Stomach (tissue), 8 donors: ENCODE measurements at regions not wholly inside any gene's neighbourhood (a gene's known extent, or its start where the extent isn't known, plus 50 kb on each side); places are given as distances from the start of the nearest gene placed in this dataset.

Experiments used
- DNase-seq, 2 donors: peaks; one replicate each; pipeline versions ENCODE4 v3.0.0 to v3.0.0-alpha.2; 2013 to 2019
- H3K27ac ChIP-seq, 5 donors: fragments of 200-600 bp in 4 of 5; sonication (generic) in 4 of 5; one replicate each; pipeline ENCODE4 v1.5.1; 2013 to 2019; ENCODE audit warnings: mild to moderate bottlenecking in 1 of 5, moderate library complexity in 1 of 5
- H3K27me3 ChIP-seq, 3 donors: fragments of 200-600 bp; sonication (generic); one replicate each; pipeline ENCODE4 v1.5.1; 2017 to 2019; ENCODE audit warnings: mixed run types in 1 of 3
- H3K36me3 ChIP-seq, 4 donors: fragments of 200-600 bp; sonication (generic); 1 replicate in 3 of 4; 2 replicates in 1 of 4; pipeline ENCODE4 v1.5.1; 2016 to 2019
- H3K4me1 ChIP-seq, 4 donors: fragments of 200-600 bp; sonication (generic); one replicate each; pipeline ENCODE4 v1.5.1; 2016 to 2019
- H3K4me3 ChIP-seq, 4 donors: fragments of 200-600 bp; sonication (generic) in 3 of 4; one replicate each; pipeline ENCODE4 v1.5.1; 2016 to 2019; ENCODE audit warnings: mild to moderate bottlenecking in 1 of 4
- H3K9me3 ChIP-seq, 4 donors: fragments of 200-600 bp; sonication (generic); one replicate each; pipeline ENCODE4 v1.5.1; 2016 to 2019
- CTCF ChIP-seq, 7 experiments: fragments of 450-650 bp in 4 of 7; fragments of 200-600 bp in 3 of 7; sonication (generic) in 3 of 7; IDR thresholded peaks; one replicate each; pipeline ENCODE4 v1.5.1; 2016 to 2019; ENCODE audit warnings: antibody characterized with exemption in 7 of 7, control low read depth in 2 of 7, mild to moderate bottlenecking in 1 of 7
- EP300 ChIP-seq: sonication (generic); formaldehyde crosslinking; IDR thresholded peaks from one replicate; pipeline ENCODE4 v1.6.1; 2017; ENCODE audit warnings: antibody characterized with exemption
- POLR2A ChIP-seq, 4 donors: fragments of 450-650 bp; IDR thresholded peaks; one replicate each; pipeline ENCODE4 v1.6.1; 2016; ENCODE audit warnings: antibody characterized with exemption in 4 of 4, control low read depth in 2 of 4, mild to moderate bottlenecking in 1 of 4, moderate library complexity in 1 of 4
- POLR2AphosphoS5 ChIP-seq, 3 donors: sonication (generic); formaldehyde crosslinking; IDR thresholded peaks; one replicate each; pipeline ENCODE4 v1.6.1; 2016; ENCODE audit warnings: antibody characterized with exemption in 3 of 3
- WGBS, 5 donors: extraction: QIAGEN DNeasy Blood & Tissue Kit in 3 of 5; methylation state at CpG; one replicate each; pipeline versions ENCODE4 v1.1.5 to v1.1.7; 2013 to 2018; 5-methylcytosine and 5-hydroxymethylcytosine counted together
- intact Hi-C: fragments of 100-400 bp; cut with DNase I; formaldehyde crosslinking; loops from one replicate; pipeline ENCODE4 v1.15.1; 2023; ENCODE audit warnings: low total_unique reads
- donor health status: healthy with polysubstance abuse.
- donor health status: Bipolar disorder and iron deficiency.
- donor health status: healthy.

GRCh38 chr2:142605421-142605820 lies 272.0 kb upstream of the KYNU start:
- Histone ChIP-seq H3K9me3 (no peaks in the 10 kb centered on the region), H3K27ac (no peak overlapping the region), H3K36me3 (no peaks in the 10 kb centered on the region), H3K4me1 (no peaks in the 10 kb centered on the region), H3K27me3 (no peaks in the 10 kb centered on the region), H3K4me3 (no peak overlapping the region)
- intact Hi-C loops = no loop called here
- no peak for TF ChIP-seq POLR2AphosphoS5 (IDR thresholded peaks at IDR 0.05)
- TF ChIP-seq POLR2A (IDR thresholded peaks at IDR 0.05) = no peak
- no peak for TF ChIP-seq CTCF (IDR thresholded peaks at IDR 0.05)
- TF ChIP-seq EP300 = no peak
- no peak for DNase-seq
- 31 to 57% (median 49%) methylated on average over 4 of the region's 4 CpGs for WGBS, 5 donors

GRCh38 chr2:142603759-142604158 lies 273.7 kb upstream of the KYNU start:
- H3K4me1 ChIP-seq = no peaks in the 10 kb centered on the region
- no peaks in the 10 kb centered on the region for H3K27me3 ChIP-seq
- 52 to 61% (median 55%) methylated on average over 1 of the region's 1 CpG for WGBS, 5 donors
- H3K27ac ChIP-seq = no peak overlapping the region
- no peak for DNase-seq
- no peaks in the 10 kb centered on the region for H3K36me3 ChIP-seq
- H3K9me3 ChIP-seq = no peaks in the 10 kb centered on the region
- intact Hi-C loops = no loop called here
- TF ChIP-seq EP300 (no peak), POLR2AphosphoS5 (IDR thresholded peaks at IDR 0.05) (no peak), CTCF (IDR thresholded peaks at IDR 0.05) (no peak), POLR2A (IDR thresholded peaks at IDR 0.05) (no peak)
- no peak overlapping the region for H3K4me3 ChIP-seq

- no peak for DNase-seq
- Histone ChIP-seq H3K9me3 (no peaks in the 10 kb centered on the region), H3K36me3 (no peaks in the 10 kb centered on the region), H3K4me1 (no peaks in the 10 kb centered on the region), H3K27ac (no peak overlapping the region), H3K4me3 (no peak overlapping the region), H3K27me3 (no peaks in the 10 kb centered on the region)
- intact Hi-C loops = no loop called here
- TF ChIP-seq POLR2AphosphoS5 (IDR thresholded peaks at IDR 0.05) (no peak), POLR2A (IDR thresholded peaks at IDR 0.05) (no peak), CTCF (IDR thresholded peaks at IDR 0.05) (no peak), EP300 (no peak)
These were observed 275.0 kb upstream of the KYNU start for GRCh38 chr2:142602418-142602989.

- intact Hi-C loops = no loop called here
- WGBS, 5 donors = 77 to 85% (median 81%) methylated on average over 7 of the region's 7 CpGs
These were observed 275.7 kb upstream of the KYNU start for GRCh38 chr2:142601794-142602193.

More at GRCh38 chr2:142601794-142602193, 275.7 kb upstream of the KYNU start:
- H3K36me3 ChIP-seq = no peaks in the 10 kb centered on the region
- TF ChIP-seq POLR2A (IDR thresholded peaks at IDR 0.05) (no peak), CTCF (IDR thresholded peaks at IDR 0.05) (no peak), EP300 (no peak), POLR2AphosphoS5 (IDR thresholded peaks at IDR 0.05) (no peak)
- no peaks in the 10 kb centered on the region for H3K9me3 ChIP-seq
- H3K4me3 ChIP-seq = no peak overlapping the region
- no peaks in the 10 kb centered on the region for H3K27me3 ChIP-seq
- DNase-seq = no peak
- H3K4me1 ChIP-seq = no peaks in the 10 kb centered on the region
- no peak overlapping the region for H3K27ac ChIP-seq
